Parathyroid adenoma (tissue), 2 donors: ENCODE measurements at regions not wholly inside any gene's neighbourhood (a gene's known extent, or its start where the extent isn't known, plus 50 kb on each side); places are given as distances from the start of the nearest gene placed in this dataset.

Experiments used
- H2AFZ ChIP-seq: fragments of 300-600 bp; sonication (generic); one replicate; pipeline ENCODE4 v1.7.0; 2017; ENCODE audit warnings: antibody characterized with exemption, mild to moderate bottlenecking
- H3K27ac ChIP-seq: fragments of 300-600 bp; sonication (generic); one replicate; pipeline ENCODE4 v1.7.0; 2017
- H3K27me3 ChIP-seq: fragments of 300-600 bp; sonication (generic); one replicate; pipeline ENCODE4 v1.7.0; 2017; ENCODE audit warnings: low read length; ENCODE audit not compliant: control insufficient read depth, insufficient read depth
- H3K36me3 ChIP-seq: fragments of 300-600 bp; sonication (generic); one replicate; pipeline ENCODE4 v1.7.0; 2017; ENCODE audit warnings: low read length; ENCODE audit not compliant: control insufficient read depth, insufficient read depth
- H3K4me1 ChIP-seq: fragments of 300-600 bp; sonication (generic); one replicate; pipeline ENCODE4 v1.7.0; 2017; ENCODE audit warnings: control low read depth
- H3K4me2 ChIP-seq: fragments of 300-600 bp; sonication (generic); one replicate; pipeline ENCODE4 v1.7.0; 2017; ENCODE audit warnings: low read length
- H3K4me3 ChIP-seq: fragments of 300-600 bp; sonication (generic); one replicate; pipeline ENCODE4 v1.7.0; 2017; ENCODE audit warnings: low read depth, low read length
- H3K79me2 ChIP-seq: fragments of 300-600 bp; sonication (generic); one replicate; pipeline ENCODE4 v1.7.0; 2017; ENCODE audit warnings: control low read depth
- H3K9ac ChIP-seq: fragments of 300-600 bp; sonication (generic); one replicate; pipeline ENCODE4 v1.7.0; 2017; ENCODE audit warnings: mild to moderate bottlenecking
- H3K9me3 ChIP-seq: fragments of 300-600 bp; sonication (generic); one replicate; pipeline ENCODE4 v1.7.0; 2017; ENCODE audit warnings: low read length; ENCODE audit not compliant: control insufficient read depth
- CTCF ChIP-seq: fragments of 300-600 bp; sonication (generic); IDR thresholded peaks from one replicate; pipeline ENCODE4 v1.7.0; 2017; ENCODE audit warnings: antibody characterized with exemption, mild to moderate bottlenecking
- donor health status: primary hyperparathyroidism.

- H2AFZ ChIP-seq: no peak overlapping the region
- no peak overlapping the region for H3K27ac ChIP-seq
Observed at GRCh38 chr18:78303519-78304191, 676.0 kb upstream of the SALL3 start.

GRCh38 chr18:78304192-78305164 is 675.1 kb upstream of the SALL3 start:
- no peaks in the 10 kb centered on the region for H3K79me2 ChIP-seq
- H3K27ac ChIP-seq: no peak overlapping the region
- H3K9ac ChIP-seq: no peak overlapping the region
- no peak for TF ChIP-seq CTCF
- no peaks in the 10 kb centered on the region for H3K9me3 ChIP-seq
- no peaks in the 10 kb centered on the region for H3K27me3 ChIP-seq
- no peaks in the 10 kb centered on the region for H3K4me1 ChIP-seq
- H2AFZ ChIP-seq: no peak overlapping the region
- no peaks in the 10 kb centered on the region for H3K36me3 ChIP-seq
- no peak overlapping the region for H3K4me2 ChIP-seq
- H3K4me3 ChIP-seq: no peak overlapping the region

More at GRCh38 chr18:78303519-78304191, 676.0 kb upstream of the SALL3 start:
- Histone ChIP-seq H3K79me2 (no peaks in the 10 kb centered on the region), H3K27me3 (no peaks in the 10 kb centered on the region), H3K36me3 (no peaks in the 10 kb centered on the region), H3K9ac (no peak overlapping the region), H3K4me1 (no peaks in the 10 kb centered on the region), H3K4me2 (no peak overlapping the region), H3K4me3 (no peak overlapping the region), H3K9me3 (no peaks in the 10 kb centered on the region)
- TF ChIP-seq CTCF: no peak

GRCh38 chr18:78305789-78306188 is 673.8 kb upstream of the SALL3 start:
- Histone ChIP-seq H3K4me1 (no peaks in the 10 kb centered on the region), H3K4me2 (no peak overlapping the region), H3K79me2 (no peaks in the 10 kb centered on the region), H3K36me3 (no peaks in the 10 kb centered on the region), H3K4me3 (no peak overlapping the region), H3K9ac (no peak overlapping the region), H3K27me3 (no peaks in the 10 kb centered on the region), H2AFZ (no peak overlapping the region), H3K27ac (no peak overlapping the region), H3K9me3 (no peaks in the 10 kb centered on the region)
- TF ChIP-seq CTCF: no peak

GRCh38 chr18:78309307-78309706 is 670.3 kb upstream of the SALL3 start:
- H3K79me2 ChIP-seq: no peaks in the 10 kb centered on the region
- H3K4me1 ChIP-seq: no peaks in the 10 kb centered on the region
- H3K4me3 ChIP-seq: no peak overlapping the region
- H3K27me3 ChIP-seq: no peaks in the 10 kb centered on the region
- H3K36me3 ChIP-seq: no peaks in the 10 kb centered on the region
- H2AFZ ChIP-seq: no peak overlapping the region
- H3K4me2 ChIP-seq: no peak overlapping the region
- TF ChIP-seq CTCF: no peak
- H3K9me3 ChIP-seq: no peaks in the 10 kb centered on the region
- no peak overlapping the region for H3K27ac ChIP-seq
- no peak overlapping the region for H3K9ac ChIP-seq
